AG09309 (cell line): ENCODE measurements at regions not wholly inside any gene's neighbourhood (a gene's known extent, or its start where the extent isn't known, plus 50 kb on each side); places are given as distances from the start of the nearest gene placed in this dataset.

ENCODE experiments used
- DNase-seq: peaks from one replicate; pipeline ENCODE4 v3.0.0-alpha.2; 2010; ENCODE audit warnings: low read depth
- H3K4me3 ChIP-seq: 2 replicates; pipeline ENCODE4 v1.5.1; 2011; ENCODE audit warnings: mild to moderate bottlenecking, low read depth, low read length, moderate library complexity; ENCODE audit not compliant: control insufficient read depth
- TF ChIP-seq, protein P1 (sequence below): IDR thresholded peaks from 2 replicates; pipeline ENCODE4 v1.5.1; 2011; ENCODE audit warnings: mild to moderate bottlenecking, low read depth, low read length, inconsistent platforms; ENCODE audit not compliant: insufficient read depth, control insufficient read depth; ENCODE audit errors: missing control alignments

DNA sequence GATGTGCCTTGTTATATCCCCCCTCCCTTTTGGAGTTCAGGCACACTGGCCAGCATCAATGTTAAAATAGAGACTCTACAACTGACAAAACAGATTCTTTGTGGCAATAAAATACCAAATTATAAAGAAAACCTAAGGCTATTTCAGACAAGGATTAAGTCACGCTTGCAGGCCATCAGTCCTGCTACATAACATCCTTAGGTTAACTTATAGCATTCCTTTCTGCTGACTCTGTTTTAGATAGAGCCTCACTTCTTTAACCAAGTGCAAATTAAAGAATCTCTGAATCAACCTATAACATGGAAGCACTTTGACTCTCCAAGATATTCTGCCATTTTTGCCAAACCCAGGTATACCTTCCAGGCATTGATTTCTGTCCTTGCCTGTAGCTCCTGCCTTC lies 784.6 kb downstream of the RNF144A start:
- DNase-seq = no peak
- H3K4me3 ChIP-seq = no peak overlapping the region
- TF ChIP-seq, protein P1, sequence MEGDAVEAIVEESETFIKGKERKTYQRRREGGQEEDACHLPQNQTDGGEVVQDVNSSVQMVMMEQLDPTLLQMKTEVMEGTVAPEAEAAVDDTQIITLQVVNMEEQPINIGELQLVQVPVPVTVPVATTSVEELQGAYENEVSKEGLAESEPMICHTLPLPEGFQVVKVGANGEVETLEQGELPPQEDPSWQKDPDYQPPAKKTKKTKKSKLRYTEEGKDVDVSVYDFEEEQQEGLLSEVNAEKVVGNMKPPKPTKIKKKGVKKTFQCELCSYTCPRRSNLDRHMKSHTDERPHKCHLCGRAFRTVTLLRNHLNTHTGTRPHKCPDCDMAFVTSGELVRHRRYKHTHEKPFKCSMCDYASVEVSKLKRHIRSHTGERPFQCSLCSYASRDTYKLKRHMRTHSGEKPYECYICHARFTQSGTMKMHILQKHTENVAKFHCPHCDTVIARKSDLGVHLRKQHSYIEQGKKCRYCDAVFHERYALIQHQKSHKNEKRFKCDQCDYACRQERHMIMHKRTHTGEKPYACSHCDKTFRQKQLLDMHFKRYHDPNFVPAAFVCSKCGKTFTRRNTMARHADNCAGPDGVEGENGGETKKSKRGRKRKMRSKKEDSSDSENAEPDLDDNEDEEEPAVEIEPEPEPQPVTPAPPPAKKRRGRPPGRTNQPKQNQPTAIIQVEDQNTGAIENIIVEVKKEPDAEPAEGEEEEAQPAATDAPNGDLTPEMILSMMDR = no peak

DNA sequence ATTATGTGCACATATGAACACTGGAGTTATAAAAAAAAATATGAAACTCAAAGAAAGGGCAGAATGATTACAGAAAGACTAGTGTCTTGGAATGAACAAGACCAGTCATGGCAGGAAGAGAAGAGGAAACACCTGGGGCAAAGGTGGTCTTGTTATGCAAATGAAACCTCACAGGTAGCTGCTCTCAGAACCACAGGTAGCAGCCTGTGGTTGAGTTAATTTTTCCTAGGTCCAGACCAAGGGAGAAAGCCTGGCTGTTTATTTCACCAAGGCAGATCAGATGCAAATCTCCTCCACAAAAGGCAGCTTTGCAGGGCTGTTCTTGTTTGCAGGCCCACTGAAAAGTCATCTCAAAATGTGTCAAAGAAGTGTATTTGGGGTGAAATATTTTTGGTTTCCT lies 785.8 kb downstream of the RNF144A start:
- no peak for DNase-seq
- TF ChIP-seq, protein P1 = no peak
- no peak overlapping the region for H3K4me3 ChIP-seq

DNA sequence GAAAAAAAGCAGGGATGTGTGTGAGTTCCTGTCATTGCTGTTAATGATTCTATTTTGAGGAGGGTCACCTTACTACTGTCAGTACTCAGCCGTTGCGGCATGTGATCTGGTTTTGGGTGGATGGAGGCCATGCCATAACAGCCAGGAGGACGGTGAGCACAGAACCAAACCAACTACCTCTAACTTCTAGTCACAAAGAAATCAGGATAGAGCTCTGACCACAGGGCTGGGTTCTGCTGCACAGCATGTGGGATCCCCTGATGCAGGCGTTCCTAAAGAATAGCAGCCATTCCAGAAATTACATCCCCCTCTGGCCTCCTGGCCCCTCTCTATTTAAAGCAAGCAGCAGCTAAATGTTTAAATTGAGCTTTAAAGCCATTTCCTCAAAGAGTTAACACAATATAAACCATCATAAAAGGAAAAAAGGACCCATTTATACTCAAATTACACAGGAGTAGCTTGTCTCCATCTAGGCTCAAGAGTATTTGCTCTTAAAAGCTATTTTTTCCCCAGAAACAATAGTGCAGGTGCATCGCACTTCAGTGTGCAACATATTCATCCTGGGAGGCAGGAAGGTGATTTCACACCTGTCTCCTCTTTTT lies 786.4 kb downstream of the RNF144A start:
- H3K4me3 ChIP-seq = no peak overlapping the region
- no peak for DNase-seq
- TF ChIP-seq, protein P1 = no peak

DNA sequence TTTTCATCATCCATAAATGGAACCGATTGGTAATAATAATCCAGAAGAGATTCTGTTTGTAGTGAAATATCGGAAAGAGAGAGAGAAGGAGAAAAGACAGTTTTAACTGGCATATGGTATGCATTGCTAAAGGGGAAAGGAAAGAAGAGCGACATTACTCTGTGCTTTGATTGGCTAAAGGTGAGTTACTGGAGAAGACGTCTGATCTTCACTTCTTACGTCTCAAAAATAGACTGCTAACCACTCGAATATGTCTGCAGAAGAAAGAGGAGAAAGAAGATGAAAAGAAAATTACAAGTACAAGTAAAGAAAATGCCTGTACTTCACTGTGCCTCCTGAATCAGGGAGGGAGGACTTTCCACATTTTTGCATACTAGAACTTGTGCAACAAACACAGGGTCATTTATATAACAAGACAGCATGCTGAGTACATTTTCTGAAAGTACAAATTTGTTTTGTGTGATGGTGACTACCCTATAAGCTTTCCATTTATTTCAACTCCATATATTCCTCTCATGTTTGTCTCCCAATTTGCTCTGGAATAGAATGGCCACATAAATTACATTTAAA lies 787.2 kb downstream of the RNF144A start:
- TF ChIP-seq, protein P1 = no peak
- no peak overlapping the region for H3K4me3 ChIP-seq
- no peak for DNase-seq

DNA sequence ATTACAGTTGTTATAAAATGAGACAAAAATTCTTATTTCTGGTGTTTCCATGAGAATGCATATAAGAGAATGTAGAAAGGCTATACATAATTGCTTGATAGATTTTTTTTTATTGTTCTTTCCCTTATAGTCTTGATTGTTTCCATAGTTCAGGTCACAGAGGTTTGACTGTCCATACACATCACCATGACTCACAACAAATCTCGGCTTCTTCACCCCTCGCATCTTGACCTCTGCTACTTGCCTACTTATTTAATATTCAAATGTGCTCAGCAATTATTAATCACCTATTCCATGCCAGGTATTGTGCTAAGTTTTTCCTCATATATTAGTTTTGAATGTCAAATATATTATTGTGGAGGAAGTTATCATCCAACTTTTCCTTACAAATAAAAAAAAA lies 789.6 kb downstream of the RNF144A start:
- TF ChIP-seq, protein P1 = no peak
- DNase-seq = no peak
- H3K4me3 ChIP-seq = no peak overlapping the region

DNA sequence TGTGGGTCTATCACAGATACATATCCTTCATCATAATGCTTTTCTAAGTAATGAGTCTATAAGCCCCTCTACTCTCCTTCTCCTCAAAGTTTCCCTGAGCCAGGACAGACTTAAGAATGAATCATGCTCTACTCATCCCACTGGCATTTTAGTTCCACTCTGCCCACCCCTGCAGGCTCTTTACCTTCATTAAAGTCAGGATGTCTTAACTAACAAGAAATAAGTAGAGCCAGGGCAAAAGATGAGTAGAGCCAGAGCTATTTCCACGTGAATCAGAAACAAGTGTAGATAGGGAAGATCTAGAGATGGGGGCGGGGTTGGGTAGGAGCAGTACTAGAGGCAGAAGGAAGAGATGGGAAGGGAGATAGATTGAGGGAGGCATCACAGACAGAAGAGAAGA lies 790.5 kb downstream of the RNF144A start:
- DNase-seq = no peak
- H3K4me3 ChIP-seq = no peak overlapping the region
- TF ChIP-seq, protein P1 = no peak

DNA sequence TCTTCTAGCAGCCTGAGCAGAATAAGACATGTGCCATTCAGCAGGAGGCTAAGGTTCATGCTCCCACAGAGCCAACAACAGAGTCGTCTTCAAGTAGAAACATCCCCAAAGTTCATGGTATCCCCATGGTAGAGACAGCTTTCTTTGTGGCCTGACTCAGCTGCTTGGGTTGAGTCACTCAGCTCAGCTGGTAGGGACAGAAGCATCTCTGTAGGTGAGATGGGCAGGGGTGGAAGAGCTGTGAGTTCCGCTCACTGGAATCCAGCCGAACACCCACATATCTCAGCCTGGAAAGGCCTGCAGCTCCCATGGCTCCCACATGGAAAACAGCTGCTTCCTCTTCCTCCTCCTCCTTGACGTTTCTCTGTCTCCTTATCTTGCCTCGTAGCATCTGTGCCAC lies 792.7 kb downstream of the RNF144A start:
- no peak overlapping the region for H3K4me3 ChIP-seq
- no peak for DNase-seq
- TF ChIP-seq, protein P1 = no peak
